ENCODE measurements at regions not wholly inside any gene's neighbourhood (a gene's known extent, or its start where the extent isn't known, plus 50 kb on each side); places are given as distances from the start of the nearest gene placed in this dataset.

- ChIA-PET POLR2A (no interaction called here), CTCF (no interaction called here)
- TF ChIP-seq SMC3 (IDR thresholded peaks at IDR 0.05; ENCODE audit: low read depth, low read length): no peak
- TF ChIP-seq TCF12 (IDR thresholded peaks at IDR 0.05): peak; percentile 28
- TF ChIP-seq PBX3 (IDR thresholded peaks at IDR 0.05): no peak
- TF ChIP-seq JUND (IDR thresholded peaks at IDR 0.05): peak; percentile 21; the same call in 1 of the 2 replicates
- TF ChIP-seq FOSL2 (IDR thresholded peaks at IDR 0.05; ENCODE audit: borderline replicate concordance, low read depth): peak; percentile 21; the same call in 1 of the 2 replicates
- no peak for TF ChIP-seq POLR2AphosphoS5 (IDR thresholded peaks at IDR 0.05; ENCODE audit: low read depth, low read length)
- Histone ChIP-seq H3K4me2 (no peak overlapping the region), H3K9me2 (no peaks in the 10 kb centered on the region), H3K9me3 (no peaks in the 10 kb centered on the region), H4K20me1 (ENCODE audit: insufficient read depth) (no peaks in the 10 kb centered on the region), H2AFZ (ENCODE audit: low read depth) (no peak overlapping the region), H3K27ac (ENCODE audit: low read depth in 2 of 2, low read length in 1 of 2) (no peak overlapping the region), H3F3A (replicated peaks; ENCODE audit: insufficient read depth) (no peaks in the 10 kb centered on the region), H3K4me3 (ENCODE audit: low read depth in 2 of 2, low read length in 1 of 2) (no peak overlapping the region), H3K36me3 (replicated peaks in 1 of 2; ENCODE audit: control insufficient read depth in 1 of 2, insufficient read depth in 2 of 2, low read length in 1 of 2) (no peaks in the 10 kb centered on the region), H3K79me2 (ENCODE audit: insufficient read depth) (no peaks in the 10 kb centered on the region), H3K9ac (no peak overlapping the region), H3K4me1 (ENCODE audit: control insufficient read depth in 1 of 2, insufficient read depth in 2 of 2, low read depth in 1 of 2, low read length in 1 of 2) (no peaks in the 10 kb centered on the region), H3K27me3 (ENCODE audit: insufficient read depth) (no peaks in the 10 kb centered on the region)
- DNase-seq: no peak
- 37% methylated on average over 2 of the region's 2 CpGs for WGBS (ENCODE audit: low lambda C conversion rate)
Observed at GRCh38 chr1:57637155-57637554, 213.3 kb upstream of the DAB1 start.

GRCh38 chr1:57633881-57634280 is 210.0 kb upstream of the DAB1 start:
- H3K4me2 ChIP-seq: no peak overlapping the region
- no peak overlapping the region for H3K9ac ChIP-seq
- H3K4me1 ChIP-seq (ENCODE audit: control insufficient read depth in 1 of 2, insufficient read depth in 2 of 2, low read depth in 1 of 2, low read length in 1 of 2): no peaks in the 10 kb centered on the region
- 73% methylated on average over 3 of the region's 3 CpGs for WGBS (ENCODE audit: low lambda C conversion rate)
- H3K36me3 ChIP-seq (replicated peaks in 1 of 2; ENCODE audit: control insufficient read depth in 1 of 2, insufficient read depth in 2 of 2, low read length in 1 of 2): no peaks in the 10 kb centered on the region
- CTCF ChIA-PET: no interaction called here
- no peaks in the 10 kb centered on the region for H3F3A ChIP-seq (replicated peaks; ENCODE audit: insufficient read depth)
- no peaks in the 10 kb centered on the region for H4K20me1 ChIP-seq (ENCODE audit: insufficient read depth)
- no peaks in the 10 kb centered on the region for H3K27me3 ChIP-seq (ENCODE audit: insufficient read depth)
- no peaks in the 10 kb centered on the region for H3K9me3 ChIP-seq
- TF ChIP-seq RXRA (IDR thresholded peaks at IDR 0.05; ENCODE audit: borderline replicate concordance, low read depth) (no peak), FOXM1 (IDR thresholded peaks at IDR 0.05; ENCODE audit: low read depth) (no peak), SMC3 (IDR thresholded peaks at IDR 0.05; ENCODE audit: low read depth, low read length) (no peak), RFX5 (IDR thresholded peaks at IDR 0.05; ENCODE audit: low read length) (no peak), TAF1 (IDR thresholded peaks at IDR 0.05; ENCODE audit: borderline replicate concordance, low read depth, low read length) (no peak), GATA2 (CRISPR knock-in tag; IDR thresholded peaks at IDR 0.05) (no peak), POLR2AphosphoS5 (IDR thresholded peaks at IDR 0.05; ENCODE audit: low read depth, low read length) (no peak), MXI1 (IDR thresholded peaks at IDR 0.05; ENCODE audit: low read depth, low read length) (no peak), RCOR1 (IDR thresholded peaks at IDR 0.05; ENCODE audit: low read length) (no peak), NRF1 (IDR thresholded peaks at IDR 0.05; ENCODE audit: low read depth, low read length) (no peak), SIN3A (IDR thresholded peaks at IDR 0.05; ENCODE audit: borderline replicate concordance, low read depth, low read length) (no peak), IRF3 (IDR thresholded peaks at IDR 0.05; ENCODE audit: low read depth, low read length) (no peak), FOSL2 (IDR thresholded peaks at IDR 0.05; ENCODE audit: borderline replicate concordance, low read depth) (no peak)
- no peak overlapping the region for H2AFZ ChIP-seq (ENCODE audit: low read depth)
- no peak overlapping the region for H3K4me3 ChIP-seq (ENCODE audit: low read depth in 2 of 2, low read length in 1 of 2)
- H3K9me2 ChIP-seq: no peaks in the 10 kb centered on the region
- no peak for DNase-seq
- H3K27ac ChIP-seq (ENCODE audit: low read depth in 2 of 2, low read length in 1 of 2): no peak overlapping the region
- POLR2A ChIA-PET: no interaction called here
- no peaks in the 10 kb centered on the region for H3K79me2 ChIP-seq (ENCODE audit: insufficient read depth)

Measured in SK-N-SH (cell line).